ENCODE measurements at regions not wholly inside any gene's neighbourhood (a gene's known extent, or its start where the extent isn't known, plus 50 kb on each side); places are given as distances from the start of the nearest gene placed in this dataset.

DNA sequence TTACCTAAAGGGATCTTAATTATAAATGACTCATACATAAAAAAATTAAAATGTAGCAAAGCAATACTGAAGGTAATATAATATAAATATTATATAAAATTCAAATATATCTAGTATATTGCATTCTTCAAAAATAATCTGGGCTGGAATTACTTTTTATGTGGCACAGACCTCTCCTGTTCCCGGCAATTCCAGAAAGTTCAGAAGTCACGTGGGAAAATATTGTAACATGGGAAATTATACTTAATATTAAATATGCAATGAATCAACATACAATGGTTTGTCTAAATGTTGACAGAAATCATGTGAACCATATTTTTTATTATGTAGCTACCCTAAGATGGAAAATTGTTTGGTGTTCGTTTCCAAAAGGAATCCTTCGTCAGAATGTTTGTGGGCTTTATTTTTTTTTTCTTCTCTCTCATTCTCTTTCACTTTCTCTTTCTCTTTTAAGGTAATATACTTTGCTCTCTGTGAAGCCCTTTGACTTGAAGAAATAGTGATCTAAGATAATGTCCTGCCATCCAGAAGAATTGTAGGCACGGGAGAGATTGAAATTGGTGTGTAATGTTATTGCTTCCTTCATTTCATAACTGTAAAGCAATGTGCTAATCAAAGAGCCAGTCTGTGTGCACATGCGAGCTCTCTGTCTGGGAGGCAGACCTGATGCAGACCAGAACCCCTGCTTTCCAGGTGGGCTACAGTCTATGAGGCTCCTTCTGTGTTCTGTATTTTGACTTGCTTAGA is 559.4 kb downstream of the NR2F2 start:
- TF ChIP-seq CTCF (IDR thresholded peaks at IDR 0.05; ENCODE audit: borderline replicate concordance, insufficient read depth, low read depth, low read length) = no peak
- H3K4me3 ChIP-seq (ENCODE audit: low read depth, low read length) = no peak overlapping the region

DNA sequence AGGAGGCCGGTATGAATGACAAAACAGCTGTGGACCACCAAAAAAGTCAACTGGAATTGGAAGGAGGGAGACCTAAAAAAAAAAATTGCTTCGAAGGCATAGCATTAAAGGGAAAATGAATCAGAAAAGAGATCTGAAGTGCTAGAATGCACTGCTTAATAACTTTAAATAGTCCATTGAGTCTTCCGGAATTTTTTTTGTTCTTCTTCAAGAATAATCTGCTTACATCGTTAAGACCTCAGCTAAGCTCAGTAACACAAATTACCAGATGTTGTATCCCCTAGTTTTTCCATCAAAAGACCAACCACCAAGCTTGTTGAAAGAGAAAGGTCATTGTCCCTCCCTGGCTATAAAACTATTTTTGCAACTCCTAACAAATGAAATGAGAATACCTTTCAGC is 560.5 kb downstream of the NR2F2 start:
- H3K4me3 ChIP-seq (ENCODE audit: low read depth, low read length) = no peak overlapping the region
- TF ChIP-seq CTCF (IDR thresholded peaks at IDR 0.05; ENCODE audit: borderline replicate concordance, insufficient read depth, low read depth, low read length) = no peak

DNA sequence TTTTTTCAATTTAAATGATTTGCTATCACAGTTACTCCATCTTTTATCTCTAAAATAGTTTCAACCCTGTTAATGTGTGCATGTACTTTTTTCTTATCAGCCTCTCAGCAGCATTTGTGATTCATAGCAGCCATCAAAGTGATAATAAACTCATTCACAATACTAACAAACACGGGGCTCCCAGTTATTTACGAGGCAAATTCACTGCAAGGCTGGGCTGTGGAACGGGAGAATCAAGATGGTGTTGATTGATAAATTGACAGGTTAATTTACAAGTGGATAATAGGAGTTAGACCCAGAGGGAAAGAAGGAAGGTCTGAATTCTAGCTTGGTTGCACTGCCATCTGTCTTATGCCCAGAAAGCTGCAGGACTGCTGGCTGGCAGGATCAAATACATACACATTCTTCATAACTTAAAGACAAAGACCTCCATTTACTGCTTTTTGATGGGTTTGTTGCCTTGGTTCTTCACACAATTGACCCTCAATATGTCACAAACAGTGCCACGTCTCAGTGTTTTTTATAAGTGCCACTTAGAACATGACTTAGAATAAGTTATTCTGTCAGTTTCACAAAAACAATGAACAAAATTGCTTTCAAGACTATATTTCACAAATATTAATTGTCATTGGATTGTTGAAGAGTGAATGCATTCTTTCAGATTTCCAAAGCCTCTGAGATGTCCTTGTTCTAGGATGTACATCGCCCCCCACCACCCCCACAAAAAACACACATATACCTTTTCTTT is 562.8 kb downstream of the NR2F2 start:
- H3K4me3 ChIP-seq (ENCODE audit: low read depth, low read length) = no peak overlapping the region
- no peak for TF ChIP-seq CTCF (IDR thresholded peaks at IDR 0.05; ENCODE audit: borderline replicate concordance, insufficient read depth, low read depth, low read length)

DNA sequence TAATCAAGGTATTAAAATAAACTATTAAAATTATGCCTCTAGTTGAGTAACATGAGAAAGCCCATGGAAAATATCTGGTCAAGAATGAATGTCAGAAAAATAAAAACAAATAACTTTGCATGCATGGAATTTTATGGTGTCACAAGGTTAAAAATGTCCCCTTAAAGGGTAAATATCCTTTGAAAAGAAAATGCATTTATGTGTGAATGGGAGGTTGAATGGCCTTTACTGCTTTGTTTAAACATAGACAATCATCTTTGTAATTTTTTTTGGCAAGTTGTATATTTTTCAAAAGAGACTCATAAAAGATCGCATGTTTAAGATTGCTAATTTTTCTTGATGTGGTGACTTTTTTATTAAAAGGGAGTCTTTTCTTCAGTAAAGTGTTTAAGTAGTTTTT is 564.2 kb downstream of the NR2F2 start:
- no peak for TF ChIP-seq CTCF (IDR thresholded peaks at IDR 0.05; ENCODE audit: borderline replicate concordance, insufficient read depth, low read depth, low read length)

DNA sequence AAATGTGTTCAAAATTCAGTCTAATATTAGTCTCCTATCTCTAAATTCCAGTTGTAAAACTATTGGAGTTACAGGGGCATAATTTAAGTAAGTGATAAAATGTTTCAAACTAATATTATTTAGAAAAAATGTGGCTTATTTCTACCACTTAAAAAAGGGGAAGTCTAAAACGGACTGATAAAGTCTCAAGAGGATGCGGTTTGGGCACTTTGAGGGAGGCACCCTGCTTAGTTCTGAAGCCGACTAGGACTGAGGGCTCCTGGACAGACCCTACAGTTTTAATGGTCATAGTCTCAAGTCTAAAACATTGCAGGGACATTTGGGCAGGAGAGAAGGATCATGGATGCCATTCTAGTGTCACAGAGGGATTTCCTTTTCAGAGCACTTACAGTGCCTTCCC is 566.3 kb downstream of the NR2F2 start:
- no peak for TF ChIP-seq CTCF (IDR thresholded peaks at IDR 0.05; ENCODE audit: borderline replicate concordance, insufficient read depth, low read depth, low read length)
- no peak overlapping the region for H3K4me3 ChIP-seq (ENCODE audit: low read depth, low read length)

More for the DNA sequence above, 564.2 kb downstream of the NR2F2 start:
- H3K4me3 ChIP-seq (ENCODE audit: low read depth, low read length) = no peak overlapping the region

DNA sequence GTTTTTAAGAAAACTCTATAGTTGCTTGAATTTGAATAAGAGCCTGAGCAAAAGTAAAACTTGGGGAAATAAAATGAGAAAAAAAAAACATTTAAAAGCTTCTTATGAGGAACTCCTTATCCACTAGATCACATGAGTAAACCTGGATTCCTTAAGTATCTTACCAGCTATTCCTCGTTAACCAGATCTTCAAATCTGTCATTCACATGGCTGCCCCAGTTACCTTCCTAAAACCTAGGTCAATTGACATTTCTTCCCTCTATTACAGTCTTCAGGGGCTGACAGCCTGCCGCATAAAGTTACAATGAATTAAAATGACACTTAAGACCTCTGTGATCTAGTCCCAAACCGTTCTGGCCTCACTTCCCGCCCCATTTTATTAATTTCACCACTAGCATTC is 583.6 kb downstream of the NR2F2 start:
- no peak for TF ChIP-seq CTCF (IDR thresholded peaks at IDR 0.05; ENCODE audit: borderline replicate concordance, insufficient read depth, low read depth, low read length)

GRCh38 chr15:96916750-96917149 is 586.2 kb downstream of the NR2F2 start:
- no peak overlapping the region for H3K4me3 ChIP-seq (ENCODE audit: low read depth, low read length)
- no peak for TF ChIP-seq CTCF (IDR thresholded peaks at IDR 0.05; ENCODE audit: borderline replicate concordance, insufficient read depth, low read depth, low read length)

More for the DNA sequence above, 583.6 kb downstream of the NR2F2 start:
- H3K4me3 ChIP-seq (ENCODE audit: low read depth, low read length) = no peak overlapping the region
